GM12872 (cell line): ENCODE measurements at regions not wholly inside any gene's neighbourhood (a gene's known extent, or its start where the extent isn't known, plus 50 kb on each side); places are given as distances from the start of the nearest gene placed in this dataset.

Experiments used
- TF ChIP-seq, protein P1 (sequence below): IDR thresholded peaks from 3 replicates; pipeline ENCODE4 v1.5.1; 2011; ENCODE audit warnings: low read depth, mild to moderate bottlenecking, low read length, moderate library complexity; ENCODE audit not compliant: insufficient read depth

DNA sequence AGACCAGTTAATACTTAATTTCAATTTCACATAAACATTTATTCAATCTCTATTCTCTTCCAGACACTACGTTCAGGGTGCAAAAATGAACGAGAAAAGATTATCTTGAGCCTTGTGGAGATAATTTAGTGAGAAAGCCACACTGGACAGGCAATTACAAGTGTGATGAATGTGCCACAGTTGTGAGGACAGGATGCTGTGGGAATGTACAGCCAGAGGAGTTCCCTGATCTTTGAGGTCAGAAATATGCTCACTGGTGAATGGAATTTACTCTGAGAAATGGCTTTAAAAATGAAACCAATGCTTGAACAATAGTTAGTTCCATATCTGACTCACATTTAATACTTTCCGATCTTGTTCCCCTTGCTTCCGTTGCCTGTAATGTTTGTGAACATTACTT lies 864.8 kb downstream of the GATA3 start:
- TF ChIP-seq, protein P1, sequence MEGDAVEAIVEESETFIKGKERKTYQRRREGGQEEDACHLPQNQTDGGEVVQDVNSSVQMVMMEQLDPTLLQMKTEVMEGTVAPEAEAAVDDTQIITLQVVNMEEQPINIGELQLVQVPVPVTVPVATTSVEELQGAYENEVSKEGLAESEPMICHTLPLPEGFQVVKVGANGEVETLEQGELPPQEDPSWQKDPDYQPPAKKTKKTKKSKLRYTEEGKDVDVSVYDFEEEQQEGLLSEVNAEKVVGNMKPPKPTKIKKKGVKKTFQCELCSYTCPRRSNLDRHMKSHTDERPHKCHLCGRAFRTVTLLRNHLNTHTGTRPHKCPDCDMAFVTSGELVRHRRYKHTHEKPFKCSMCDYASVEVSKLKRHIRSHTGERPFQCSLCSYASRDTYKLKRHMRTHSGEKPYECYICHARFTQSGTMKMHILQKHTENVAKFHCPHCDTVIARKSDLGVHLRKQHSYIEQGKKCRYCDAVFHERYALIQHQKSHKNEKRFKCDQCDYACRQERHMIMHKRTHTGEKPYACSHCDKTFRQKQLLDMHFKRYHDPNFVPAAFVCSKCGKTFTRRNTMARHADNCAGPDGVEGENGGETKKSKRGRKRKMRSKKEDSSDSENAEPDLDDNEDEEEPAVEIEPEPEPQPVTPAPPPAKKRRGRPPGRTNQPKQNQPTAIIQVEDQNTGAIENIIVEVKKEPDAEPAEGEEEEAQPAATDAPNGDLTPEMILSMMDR: no peak

DNA sequence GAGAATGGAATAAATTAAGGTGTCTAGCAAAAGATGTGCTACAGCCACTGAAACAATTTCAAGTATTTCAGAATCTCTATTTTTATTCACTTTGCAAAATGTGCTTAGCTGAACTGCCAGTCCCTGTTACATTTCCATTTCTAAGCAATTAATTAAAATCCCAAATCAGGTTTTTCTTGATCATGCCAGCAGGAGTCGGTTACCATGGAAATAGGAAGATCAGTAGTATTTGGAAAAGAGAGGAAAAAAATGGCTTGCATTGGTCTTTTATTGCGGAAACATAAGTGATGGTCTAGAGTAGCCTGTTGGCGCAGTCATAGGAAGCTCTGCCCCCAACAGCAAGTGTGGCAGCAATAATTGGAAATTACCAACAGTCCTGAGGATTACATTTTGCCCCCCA lies 867.1 kb downstream of the GATA3 start:
- TF ChIP-seq, protein P1: no peak

DNA sequence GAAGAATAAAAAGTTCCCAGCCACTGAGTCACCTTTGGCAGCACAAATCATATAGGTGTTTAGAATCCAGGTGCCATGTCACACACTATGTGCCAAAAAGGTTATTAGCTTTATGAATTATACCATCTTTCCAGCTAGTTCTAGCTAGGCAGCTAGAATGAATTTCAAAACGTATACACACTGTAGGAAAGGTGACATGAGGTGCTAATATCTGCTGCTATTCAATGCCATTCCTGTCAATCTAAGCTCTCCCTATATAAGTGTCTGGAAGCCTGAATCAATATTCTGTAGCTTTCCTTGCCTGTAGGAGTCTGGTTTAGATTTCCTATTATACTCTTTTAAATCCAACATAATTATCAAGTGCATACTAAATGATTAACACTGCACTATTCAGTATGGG lies 868.6 kb downstream of the GATA3 start:
- TF ChIP-seq, protein P1: no peak

DNA sequence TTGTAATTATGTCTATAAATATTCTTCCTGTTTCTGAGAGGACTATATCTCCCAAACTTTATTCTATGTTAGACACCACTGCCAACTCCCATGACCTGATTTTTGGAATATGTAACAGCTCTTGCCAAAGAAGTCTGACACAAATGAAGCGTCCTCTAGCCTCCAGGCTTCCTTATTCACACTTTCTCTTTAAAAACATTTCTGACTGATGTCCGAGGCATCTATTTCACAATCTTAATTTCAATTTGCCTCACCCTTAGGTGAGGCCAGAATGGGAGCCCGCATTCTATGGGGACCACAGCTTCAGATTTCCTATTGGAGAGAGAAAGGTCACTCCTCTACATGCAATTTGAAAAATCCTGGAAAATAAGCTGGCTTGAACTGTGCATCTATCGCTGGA lies 873.2 kb downstream of the GATA3 start:
- TF ChIP-seq, protein P1: no peak

DNA sequence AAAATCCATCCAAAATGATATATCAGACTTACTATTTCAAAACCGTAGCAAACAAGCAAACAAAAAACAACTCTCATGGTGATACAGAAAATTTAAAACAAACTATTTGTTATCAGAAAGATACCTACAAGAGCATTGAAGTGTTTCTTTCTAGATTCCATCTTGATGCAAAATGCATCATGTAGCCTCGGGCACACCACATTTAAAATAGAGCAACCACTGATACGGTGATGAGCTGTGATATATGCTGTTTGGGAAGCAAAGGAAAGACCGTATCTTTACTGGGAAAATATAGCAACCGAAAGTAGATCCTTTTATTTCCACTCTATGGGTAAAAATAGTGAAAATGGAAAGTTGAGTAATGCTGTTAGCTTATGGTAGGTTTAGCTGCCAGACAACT lies 892.0 kb downstream of the GATA3 start:
- TF ChIP-seq, protein P1: no peak

DNA sequence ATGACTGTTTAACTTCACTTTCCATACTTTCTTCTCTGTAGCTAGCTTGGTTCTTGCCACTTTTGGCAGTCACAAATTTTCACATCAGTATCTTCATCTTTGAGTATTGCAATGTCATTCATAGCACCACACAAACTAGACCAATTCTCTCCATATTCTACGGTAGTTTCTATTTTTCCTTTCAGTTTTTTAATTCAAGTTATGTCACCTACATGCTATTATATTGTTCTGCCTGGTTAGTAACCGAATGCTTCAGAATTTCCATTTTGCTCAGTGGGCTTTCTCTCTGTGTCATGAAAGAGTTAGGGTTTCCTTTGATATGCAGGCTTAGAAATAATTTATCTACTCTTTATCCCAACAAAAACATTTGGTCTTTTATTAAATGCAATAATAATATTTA lies 896.5 kb downstream of the GATA3 start:
- TF ChIP-seq, protein P1: no peak

DNA sequence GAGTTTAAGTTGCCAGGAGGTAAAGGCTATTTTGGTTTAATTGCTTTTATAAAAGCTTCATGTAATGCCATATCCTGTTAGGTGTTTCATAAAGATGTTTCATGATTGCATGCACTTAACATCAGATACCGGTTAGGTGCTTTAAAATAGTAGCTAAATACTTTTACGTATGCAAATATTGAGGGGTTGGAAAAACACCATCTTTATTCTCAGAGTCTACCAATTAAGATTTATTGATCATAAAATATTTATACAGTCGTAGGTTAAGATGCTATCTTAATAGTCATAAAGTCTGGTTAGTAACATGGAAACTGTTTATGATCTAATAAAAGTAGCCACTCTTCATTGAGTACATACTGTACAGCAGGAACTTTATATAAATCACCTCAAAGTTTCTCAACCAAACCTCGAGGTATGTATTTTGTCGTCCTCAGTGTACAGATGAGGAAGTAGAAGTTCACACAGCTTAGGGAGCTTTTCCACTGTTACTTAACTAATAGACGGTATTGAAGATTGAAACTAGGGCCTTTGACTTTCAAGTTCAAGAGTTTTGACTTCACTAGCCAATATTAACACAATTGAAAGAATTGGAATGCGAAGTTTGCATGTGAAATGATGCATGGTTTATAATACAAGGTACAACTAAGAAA lies 897.1 kb downstream of the GATA3 start:
- TF ChIP-seq, protein P1: no peak
